Renal cortex interstitium (tissue), 11 donors: ENCODE measurements at regions not wholly inside any gene's neighbourhood (a gene's known extent, or its start where the extent isn't known, plus 50 kb on each side); places are given as distances from the start of the nearest gene placed in this dataset.

Source experiments
- DNase-seq, 11 donors: peaks; one replicate each; pipeline ENCODE4 v3.0.0-alpha.2; 2013; ENCODE audit warnings: low read depth in 9 of 11, low spot score in 4 of 11; ENCODE audit errors: extremely low read depth in 1 of 11

DNA sequence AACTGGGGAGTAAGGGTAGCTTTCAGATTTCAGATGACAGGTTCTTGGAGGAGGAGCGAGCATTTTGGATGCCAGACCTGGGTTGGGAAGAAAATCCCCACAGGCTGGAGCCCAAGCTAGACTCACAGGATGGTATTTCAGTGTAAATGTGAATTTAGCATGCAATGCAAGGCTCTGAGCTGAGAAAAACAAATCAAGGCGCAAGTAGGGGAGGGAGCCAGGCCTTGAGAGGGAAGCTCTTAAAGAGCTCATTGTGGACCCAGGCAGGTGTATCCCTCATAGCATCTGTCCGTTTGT lies 386.1 kb downstream of the MATN1 start:
- DNase-seq, result no peak

DNA sequence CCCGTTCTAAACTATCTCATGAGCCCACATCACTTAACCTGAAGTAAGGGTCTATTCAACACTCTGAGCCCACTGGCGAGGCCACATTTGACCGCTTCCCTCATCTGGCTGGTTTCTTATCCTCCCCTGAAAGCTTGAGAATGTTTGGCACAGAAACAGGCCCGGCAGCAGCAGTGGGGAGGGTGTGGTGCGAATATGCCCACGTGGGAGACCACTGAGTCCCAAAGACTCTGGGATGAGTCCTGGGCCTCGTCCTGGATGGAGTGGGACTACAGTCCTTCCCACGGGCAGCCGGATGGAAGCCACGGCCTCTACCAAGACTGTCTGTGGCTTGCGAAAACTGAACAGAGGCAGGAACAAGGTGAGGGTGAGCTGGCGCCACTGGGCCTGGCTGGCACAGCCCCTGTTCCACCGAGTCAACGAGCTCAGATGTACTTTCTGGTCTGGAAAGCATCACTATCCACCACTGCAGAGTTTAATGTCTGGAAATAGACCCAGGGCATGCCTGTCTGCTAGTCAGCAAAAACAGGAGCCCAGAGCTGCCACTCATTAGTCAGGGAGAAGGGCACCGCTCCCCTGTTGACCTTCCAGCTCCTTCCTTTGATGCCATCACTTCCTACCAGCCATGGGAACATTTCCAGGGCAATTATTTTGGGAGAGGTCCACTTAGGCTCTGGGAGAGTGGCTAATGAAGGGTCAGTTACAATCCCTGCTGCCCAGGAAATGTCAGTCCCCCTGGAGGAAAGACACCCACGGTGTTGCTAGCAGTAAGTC lies 386.6 kb downstream of the MATN1 start:
- no peak for DNase-seq

DNA sequence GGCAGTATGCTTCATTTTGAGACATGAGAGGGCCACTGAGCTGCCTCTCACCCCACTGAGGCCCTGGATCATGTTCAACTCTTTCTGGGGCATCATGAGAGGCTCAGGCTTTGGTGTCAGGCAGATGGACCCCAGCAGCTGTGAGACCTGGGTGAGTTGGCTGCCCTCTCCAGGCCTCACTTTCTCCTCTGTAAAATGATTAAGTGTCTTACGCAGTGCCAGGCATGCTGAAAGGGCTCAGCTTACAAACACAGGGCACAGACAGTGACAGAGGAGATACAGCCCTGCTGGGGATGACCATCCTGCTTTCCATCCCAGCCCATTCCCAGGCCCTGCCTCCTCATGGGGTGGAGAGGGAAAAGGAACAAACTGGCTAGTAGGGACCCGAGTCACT lies 387.4 kb downstream of the MATN1 start:
- no peak for DNase-seq

DNA sequence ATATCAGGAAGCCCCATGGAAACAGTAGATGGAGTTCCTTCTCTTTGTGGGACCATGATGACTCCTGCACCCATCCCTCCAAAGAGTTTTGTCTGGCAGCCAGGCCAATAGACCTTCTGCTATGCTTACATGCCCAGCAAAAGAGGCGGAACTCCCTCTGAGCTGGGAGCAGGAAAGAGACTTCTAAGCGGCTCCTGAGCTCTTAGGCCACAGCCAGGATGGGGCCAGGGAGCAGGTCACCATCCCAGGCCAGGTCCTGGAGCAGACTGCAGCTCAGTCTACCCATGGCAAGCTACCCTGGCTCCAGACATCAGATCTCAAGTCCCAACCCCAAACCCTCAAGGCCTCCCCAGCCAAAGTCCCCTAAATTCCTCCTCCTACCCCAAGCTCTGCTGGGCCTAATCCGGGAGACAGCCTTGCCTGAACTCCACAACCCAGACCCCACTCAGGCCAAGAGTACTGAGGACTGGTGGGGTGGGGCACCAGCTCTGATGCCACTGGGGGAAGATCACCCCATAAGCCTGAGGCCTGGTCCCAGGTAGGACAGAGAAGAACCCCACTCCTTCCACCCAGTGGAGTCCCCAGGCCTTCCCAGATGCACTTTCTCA lies 387.9 kb downstream of the MATN1 start:
- no peak for DNase-seq

DNA sequence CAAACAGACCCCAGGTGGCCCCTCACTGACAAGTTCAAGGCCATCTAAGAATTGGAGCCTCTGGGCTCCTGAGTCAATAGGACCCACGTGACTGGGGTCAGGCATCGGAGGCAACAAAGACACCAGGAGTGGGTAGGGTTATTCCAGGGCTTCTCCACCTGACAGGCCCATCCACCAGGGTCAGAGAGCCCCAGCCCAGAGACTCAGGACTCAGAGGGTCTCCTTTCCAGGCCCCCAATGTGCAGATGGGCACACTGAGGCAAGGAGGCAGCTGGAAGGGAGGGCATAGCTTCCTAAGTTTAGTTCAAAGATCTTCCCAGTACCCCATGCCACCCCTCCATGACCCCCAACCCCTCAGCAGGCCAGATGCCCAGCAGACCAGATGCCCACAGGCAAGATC lies 388.6 kb downstream of the MATN1 start:
- no peak for DNase-seq

DNA sequence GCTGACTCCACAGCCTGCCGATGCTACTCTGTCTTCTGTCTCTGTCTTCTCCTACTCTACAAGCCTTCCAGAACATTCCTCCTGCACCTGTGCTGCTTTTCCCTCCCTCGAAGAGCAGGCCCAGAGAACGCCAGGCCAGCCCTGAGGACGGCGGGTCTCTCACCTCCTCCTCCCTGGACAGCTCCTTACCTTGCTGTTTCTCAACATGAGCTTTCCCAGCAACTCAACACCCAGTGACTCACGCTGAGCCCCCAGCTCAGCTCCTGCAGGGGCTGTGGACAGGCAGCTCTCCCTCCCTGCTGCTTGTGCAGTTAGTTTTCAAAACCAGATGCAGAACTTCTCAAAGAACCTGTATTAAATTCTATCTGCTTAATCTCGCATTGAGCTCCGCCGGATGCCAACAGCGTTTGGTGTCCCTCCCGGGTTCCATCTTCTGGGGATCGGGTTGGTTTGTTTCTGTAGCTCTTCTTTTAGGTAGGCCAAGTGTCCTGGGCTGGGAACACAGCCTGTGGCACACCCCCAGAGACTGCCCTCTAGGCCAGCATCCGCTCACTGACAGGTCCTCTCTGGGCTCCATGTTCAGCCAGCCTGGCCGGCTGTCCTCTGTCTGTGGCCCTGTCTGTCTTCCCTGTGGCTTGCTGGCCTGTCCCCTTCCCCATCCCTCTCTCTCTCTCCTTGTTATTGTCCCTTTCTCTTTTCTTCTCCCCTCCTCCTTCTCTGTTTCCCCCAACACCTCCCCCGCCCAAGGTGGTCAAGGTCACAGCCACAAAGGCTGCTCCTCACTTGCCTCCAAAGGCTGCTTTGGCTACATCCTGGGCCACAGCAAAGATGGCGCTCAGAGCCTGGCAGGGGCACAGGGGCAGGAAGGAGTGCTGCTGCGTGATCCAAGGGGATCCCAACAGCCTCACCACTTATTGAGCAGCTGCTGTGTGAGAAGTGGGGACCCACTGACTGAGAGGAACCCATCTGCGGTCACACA lies 391.0 kb downstream of the MATN1 start:
- DNase-seq, result no peak

DNA sequence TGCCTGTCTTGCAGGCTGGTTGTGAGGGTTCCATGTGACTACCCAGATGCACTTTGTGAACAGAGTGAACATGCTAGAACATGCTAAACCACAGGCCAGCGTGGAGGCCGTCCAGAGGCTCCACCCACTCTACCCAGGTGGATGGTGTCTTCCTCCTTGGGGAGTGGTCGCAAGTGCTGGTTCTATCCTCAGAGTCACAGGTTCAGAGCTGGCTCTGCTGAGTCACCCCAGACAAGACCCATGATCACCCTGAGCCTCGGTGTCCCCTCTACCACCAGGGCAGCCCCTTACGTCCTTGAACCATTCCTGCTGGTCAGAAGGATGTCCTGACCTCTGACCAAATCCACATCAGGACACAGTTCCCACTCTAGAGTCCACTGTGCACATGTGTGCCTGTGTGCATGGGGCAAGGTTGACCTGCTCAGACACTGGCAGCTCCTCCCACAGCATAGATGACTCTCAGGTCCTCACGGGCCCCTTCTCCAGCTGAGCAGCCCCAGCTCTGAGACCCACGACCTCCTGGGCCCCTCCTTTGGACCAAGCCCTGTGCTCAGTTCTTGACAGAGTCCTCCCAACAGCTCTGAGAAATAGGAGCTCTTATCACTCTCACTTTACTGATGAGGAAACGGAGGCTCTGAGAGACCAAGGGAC lies 391.8 kb downstream of the MATN1 start:
- no peak for DNase-seq

DNA sequence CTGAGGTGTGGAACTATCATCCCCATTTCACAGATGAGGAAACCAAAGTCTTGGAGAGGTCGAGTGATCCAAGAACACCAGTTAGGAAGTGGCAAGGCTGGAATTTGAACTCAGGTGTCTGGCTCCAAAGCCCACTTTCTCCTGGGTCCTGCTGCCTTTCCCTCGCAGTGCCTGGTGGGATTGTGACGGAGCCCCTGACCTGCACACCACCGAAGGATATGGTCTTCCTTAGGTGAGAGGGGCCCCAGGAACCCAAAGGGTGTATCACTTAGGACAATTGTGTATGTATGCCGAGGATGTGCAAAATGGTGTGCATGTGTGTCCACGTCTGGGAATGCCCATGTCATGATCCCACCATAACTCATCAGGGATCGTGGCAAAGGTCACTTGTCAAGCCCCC lies 392.7 kb downstream of the MATN1 start:
- DNase-seq, result no peak

DNA sequence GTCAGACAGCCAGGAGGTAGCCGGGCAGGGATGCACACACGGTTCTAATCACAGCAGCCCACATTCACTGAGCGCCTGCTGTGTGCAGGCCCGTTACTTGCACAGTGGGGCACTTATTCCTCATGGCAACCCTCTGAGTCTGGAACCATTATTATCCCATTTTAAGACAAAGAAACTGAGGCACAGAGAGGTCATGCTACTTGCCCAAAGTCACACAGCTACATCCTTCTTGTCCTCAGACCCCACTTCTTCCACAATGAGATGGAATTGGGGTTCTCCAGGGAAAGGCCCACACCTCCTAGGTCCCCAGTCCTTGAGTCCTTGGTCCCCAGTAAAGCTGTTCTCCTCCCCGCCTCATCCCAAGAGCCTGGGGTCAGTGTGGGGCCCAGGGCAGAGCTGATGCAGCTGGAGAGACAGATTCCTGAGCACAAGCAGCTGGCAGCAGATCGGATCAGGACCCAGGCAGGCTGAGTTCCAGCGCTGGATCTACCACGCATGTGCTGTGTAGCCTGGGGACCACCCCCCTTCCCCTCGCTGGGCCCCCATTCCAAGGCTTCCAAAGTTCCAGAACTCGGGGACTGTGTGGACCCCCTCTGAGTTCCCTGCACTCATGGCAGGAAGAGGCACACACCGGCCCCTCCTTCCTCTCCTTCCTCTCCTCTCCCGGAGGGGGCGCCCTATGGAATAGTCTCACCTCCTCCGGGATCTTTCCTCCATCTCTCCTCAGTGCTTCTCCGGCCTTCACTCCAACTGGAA lies 393.4 kb downstream of the MATN1 start:
- DNase-seq, result no peak

DNA sequence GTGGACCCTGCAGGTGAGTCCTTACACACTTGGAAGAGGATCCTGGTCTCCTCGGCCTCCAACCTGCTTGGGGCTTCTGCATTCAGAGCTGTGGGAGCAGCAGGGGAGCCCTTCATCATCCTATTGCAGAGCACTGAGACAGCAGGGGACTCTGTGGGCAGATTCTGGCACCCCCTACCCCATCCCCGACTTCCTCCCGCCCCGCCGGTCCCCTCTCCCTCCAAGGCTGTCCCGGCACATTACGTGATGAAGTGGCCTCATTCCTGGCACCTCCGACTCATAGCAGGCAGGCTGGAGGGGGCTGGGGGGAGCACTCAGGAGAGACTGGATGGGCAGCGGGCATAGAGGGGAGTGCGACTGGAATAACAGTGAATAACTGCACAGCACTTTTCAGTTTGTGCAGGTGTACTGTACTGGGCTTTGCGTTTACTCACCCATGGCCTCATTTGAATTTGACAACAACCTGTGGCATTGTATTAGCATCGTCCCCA lies 394.1 kb downstream of the MATN1 start:
- DNase-seq, result no peak

DNA sequence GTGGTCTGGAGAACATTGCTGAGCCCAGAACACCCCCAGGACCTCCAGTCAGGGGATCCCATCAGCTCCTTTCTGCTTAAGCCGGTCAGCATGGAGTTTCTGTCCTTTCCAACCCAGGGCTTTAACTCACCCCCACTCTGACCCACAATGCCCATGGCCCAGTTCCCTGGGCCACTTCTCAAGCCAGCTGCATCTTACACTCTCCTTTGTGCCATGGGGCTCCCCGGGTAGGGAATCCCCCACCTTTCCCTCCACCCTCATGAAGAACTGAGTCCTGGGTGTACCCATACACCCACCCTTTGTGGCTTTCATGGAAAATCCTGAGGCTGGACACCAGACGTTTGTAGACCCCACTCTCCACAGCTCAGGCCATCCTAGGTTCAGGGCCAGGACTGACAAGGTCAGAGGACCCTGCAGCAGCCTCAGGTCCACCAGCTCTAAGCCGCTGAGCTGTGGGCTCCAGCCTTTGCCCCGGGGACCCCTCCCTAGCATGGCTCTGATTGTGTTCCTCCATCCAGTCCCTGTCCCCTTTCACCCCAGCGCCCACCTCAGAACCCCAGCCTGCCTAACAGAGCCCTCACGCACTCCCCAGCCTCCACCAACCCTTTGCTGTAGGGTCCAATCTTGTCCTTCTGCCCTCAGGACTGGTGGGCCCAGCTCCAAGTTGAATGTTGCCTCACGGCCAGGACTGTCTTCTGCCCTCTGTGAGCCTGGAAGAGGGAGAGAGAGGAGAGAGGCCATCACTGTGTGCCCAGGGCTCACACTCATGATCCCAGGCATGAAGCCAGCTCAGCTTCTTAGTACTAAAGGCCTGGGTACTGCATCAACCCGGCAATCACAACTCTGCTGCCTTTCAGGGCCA lies 394.8 kb downstream of the MATN1 start:
- DNase-seq, result no peak

DNA sequence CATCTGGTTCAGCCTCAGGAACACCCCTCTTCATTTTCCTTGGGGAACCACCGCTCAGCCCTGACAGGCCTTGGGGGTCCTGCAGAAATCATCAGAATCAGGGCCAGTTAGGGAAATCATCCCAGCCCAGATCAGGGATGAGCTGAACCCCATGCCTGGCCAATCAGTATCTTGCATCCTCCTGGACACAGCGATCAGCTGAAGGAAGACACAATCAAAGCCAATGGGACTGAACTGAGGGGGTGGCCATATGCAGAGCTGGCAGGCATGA lies 395.4 kb downstream of the MATN1 start:
- no peak for DNase-seq

DNA sequence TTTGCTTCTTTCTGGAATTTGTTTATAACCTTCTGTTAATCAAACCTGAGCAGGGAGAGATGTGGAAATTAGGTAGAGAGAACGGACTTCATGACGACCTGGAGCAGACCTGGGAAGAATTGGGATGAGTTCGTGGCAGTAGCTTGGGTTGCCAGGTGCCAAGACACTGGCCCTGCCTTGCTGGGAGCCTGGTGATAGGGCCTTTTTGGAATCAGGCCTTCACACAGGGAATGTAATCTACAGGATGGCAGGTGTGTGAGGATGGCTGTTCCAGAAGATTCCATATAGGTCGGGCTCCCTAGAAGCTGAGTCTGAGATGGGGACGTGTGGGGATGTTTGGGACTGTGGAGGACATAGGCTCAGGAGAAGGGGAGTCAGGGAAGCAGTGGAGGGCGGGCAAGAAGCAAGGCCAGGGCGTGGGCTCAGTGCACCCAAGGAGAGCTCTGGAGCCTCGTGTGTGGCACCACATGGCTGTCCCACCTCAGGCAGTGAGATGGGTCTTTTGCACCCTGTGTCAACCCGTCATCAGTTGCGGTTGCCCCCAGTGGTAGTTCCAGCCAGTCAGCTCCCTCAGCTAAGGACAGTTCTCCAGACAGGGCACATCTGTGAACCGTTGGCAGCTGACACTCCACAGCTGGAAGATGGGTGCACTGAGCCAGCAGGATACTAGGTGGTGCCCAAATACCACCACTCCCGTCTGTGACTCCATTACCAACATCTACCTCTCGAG lies 395.9 kb downstream of the MATN1 start:
- DNase-seq, result no peak

DNA sequence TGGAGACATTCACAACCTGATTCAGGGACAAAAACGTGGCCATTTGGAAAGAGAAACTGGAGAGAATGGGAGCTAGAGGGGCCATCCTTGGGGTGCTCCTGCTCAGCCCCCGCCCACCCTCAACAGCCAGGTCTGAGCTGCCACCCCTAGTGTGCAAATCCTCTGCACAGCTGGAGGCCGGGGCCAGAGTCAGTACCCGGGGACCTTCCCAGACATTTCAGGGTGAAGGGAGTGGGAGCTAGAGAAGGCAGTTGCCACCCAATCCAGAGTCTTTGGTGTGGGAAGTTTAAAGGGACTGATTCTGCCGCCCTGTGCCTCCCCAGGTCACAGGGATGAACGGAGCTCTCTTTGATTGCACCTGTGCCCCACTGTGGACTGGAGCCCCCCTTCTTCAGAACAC lies 397.4 kb downstream of the MATN1 start:
- DNase-seq, result no peak

DNA sequence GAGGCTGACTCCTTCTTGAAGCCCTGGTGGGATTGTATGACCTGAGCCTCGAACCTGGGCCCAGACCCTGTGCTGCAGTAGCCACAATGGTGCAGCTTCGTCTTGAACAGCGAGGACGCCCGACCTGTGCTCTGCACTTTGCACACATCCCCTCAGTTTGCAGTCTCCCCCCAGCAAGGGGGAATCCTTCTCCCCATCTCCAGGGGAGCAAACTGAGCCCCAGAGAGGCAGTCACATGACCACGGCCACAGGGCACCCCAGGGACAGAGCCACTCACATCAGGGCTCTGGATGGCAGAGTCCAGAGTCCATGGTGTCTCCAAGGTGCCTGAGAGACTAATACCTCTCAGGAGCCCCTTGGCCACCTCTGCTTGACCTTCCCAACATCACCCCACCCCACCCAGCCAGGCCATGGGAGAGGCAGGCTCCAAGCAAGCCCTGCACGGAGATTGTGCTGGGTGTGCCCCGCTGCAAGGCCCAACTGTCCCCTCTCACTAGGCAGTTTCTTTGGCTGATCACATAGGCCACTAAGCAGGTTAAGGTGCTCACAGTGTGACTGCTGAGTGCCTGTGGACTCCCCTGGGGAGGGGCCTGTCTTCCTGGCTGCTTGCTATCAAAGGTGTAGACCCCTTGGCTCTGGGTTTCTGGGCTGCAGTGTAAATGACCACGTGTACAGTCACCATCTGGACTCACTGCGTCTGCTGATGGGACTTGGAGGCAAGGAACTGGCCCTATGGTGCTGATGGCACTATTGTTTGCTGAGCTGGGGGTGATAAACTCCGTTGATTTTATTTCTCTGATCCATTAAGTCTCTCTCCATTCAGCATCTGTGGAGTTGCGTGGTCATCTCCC lies 398.1 kb downstream of the MATN1 start:
- no peak for DNase-seq

DNA sequence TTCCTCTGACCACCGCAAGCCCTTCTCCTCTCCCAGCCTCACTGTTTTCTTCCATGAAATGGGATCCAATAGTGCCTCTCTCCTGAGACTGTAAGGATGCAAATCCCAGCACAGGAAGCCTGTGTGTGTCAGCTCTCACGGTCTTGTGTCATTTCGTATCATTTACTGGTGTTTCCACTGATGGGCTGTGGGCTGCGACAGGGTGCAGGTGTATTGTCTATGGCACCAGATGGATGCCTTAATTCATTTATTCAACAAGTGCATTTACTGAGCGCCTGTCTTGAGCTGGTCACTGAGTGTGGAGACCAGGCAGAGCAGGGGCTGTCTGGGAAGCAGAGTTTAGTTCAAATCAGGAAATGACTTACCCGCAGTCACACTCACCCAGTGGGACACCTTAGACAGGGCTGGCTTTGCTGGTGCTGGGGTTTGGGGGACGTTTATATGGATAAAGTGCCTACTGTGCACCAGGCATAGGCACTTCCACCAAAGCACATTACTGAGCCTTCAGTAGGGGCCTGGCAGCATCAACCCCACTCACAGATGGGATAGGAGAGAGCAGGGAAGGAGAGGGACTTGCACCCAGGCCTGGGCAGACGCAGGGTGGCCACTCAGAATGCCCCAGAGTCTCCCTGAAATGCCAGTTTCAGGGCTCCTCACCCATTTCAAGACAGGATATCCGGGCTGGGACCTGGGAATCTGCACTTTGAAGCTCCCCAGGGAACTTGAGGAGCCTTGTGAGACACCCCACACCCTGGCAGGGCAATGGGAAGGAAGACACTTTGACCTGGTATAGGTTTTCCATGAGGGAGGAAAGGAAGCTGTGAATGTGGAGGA lies 398.9 kb downstream of the MATN1 start:
- no peak for DNase-seq
